GM18505 (cell line): ENCODE measurements at regions not wholly inside any gene's neighbourhood (a gene's known extent, or its start where the extent isn't known, plus 50 kb on each side); places are given as distances from the start of the nearest gene placed in this dataset.

Source experiments
- ATAC-seq: cut with Tn5 transposase; IDR thresholded peaks from one replicate; pipeline ENCODE4 v1.9.1; 2021; ENCODE audit not compliant: unreplicated experiment
- POLR2A ChIP-seq: IDR thresholded peaks from 4 replicates; pipeline ENCODE4 v1.6.1; 2011; ENCODE audit warnings: borderline replicate concordance; ENCODE audit not compliant: insufficient read depth, insufficient read length; ENCODE audit errors: extremely low read depth

GRCh38 chr1:219276049-219276738 lies 102.5 kb downstream of the LYPLAL1 start:
- ATAC-seq: no peak
- no peak for TF ChIP-seq POLR2A

- ATAC-seq: no peak
- TF ChIP-seq POLR2A: no peak
These were observed 99.5 kb downstream of the LYPLAL1 start for GRCh38 chr1:219273088-219273686.

GRCh38 chr1:219271818-219272535 lies 98.3 kb downstream of the LYPLAL1 start:
- no peak for ATAC-seq
- TF ChIP-seq POLR2A: no peak

GRCh38 chr1:219269171-219269570 lies 95.5 kb downstream of the LYPLAL1 start:
- no peak for ATAC-seq
- no peak for TF ChIP-seq POLR2A

- TF ChIP-seq POLR2A: no peak
- ATAC-seq: no peak
These were observed 92.8 kb downstream of the LYPLAL1 start for GRCh38 chr1:219266524-219266923.

- ATAC-seq: no peak
These were observed 91.4 kb downstream of the LYPLAL1 start for GRCh38 chr1:219265026-219265515.

GRCh38 chr1:219264561-219264960 lies 90.9 kb downstream of the LYPLAL1 start:
- ATAC-seq: no peak
- TF ChIP-seq POLR2A: no peak

More at GRCh38 chr1:219265026-219265515, 91.4 kb downstream of the LYPLAL1 start:
- TF ChIP-seq POLR2A: no peak
